Panc1 (cell line): ENCODE measurements at regions not wholly inside any gene's neighbourhood (a gene's known extent, or its start where the extent isn't known, plus 50 kb on each side); places are given as distances from the start of the nearest gene placed in this dataset.

ENCODE experiments used
- ATAC-seq: fragments of 200-7000 bp; cut with Tn5 transposase; 2 replicates; pipeline ENCODE4 v1.9.1; 2020; ENCODE audit warnings: mild to moderate bottlenecking, moderate library complexity
- BruUV-seq: library from RNA; stranded (reverse); fragments of 400-500 nt; replicated peaks from 2 replicates; lab custom pipeline; 2021; lab: Mats Ljungman, UMichigan
- CTCF ChIA-PET: fragments of 300-600 bp; sonication (Branson Sonifier 250); formaldehyde crosslinking; loops from one replicate; lab custom pipeline; 2022; ENCODE audit warnings: antibody characterized with exemption; lab: Charles Lee
- POLR2A ChIA-PET: fragments of 300-600 bp; sonication (Branson Sonifier 250); formaldehyde crosslinking; loops from one replicate; lab custom pipeline; 2022; ENCODE audit warnings: antibody characterized with exemption; lab: Charles Lee
- DNase-seq: peaks from one replicate; pipeline ENCODE4 v3.0.0-alpha.2; 2010; ENCODE audit warnings: low read depth, low spot score
- H3K27ac ChIP-seq: 2 replicates; pipeline ENCODE4 v1.5.1; 2011; ENCODE audit warnings: mild to moderate bottlenecking, low read length, inconsistent platforms
- H3K27me3 ChIP-seq: fragments of 200-500 bp; sonication (Bioruptor generic); 2 replicates; pipeline ENCODE4 v1.6.0; 2014; ENCODE audit warnings: low read length, inconsistent platforms; ENCODE audit not compliant: control insufficient read depth, insufficient read depth
- H3K36me3 ChIP-seq: fragments of 200-500 bp; sonication (Bioruptor generic); 2 replicates; pipeline ENCODE4 v1.5.1; 2014; ENCODE audit warnings: inconsistent platforms, mild to moderate bottlenecking, low read length, moderate library complexity; ENCODE audit not compliant: control insufficient read depth, insufficient read depth
- H3K4me1 ChIP-seq: 2 replicates; pipeline ENCODE4 v1.5.1; 2011; ENCODE audit warnings: inconsistent platforms, mild to moderate bottlenecking, low read length, moderate library complexity; ENCODE audit not compliant: control insufficient read depth, insufficient read depth
- H3K4me3 ChIP-seq, 2 experiments: 2 replicates each; pipeline ENCODE4 v1.5.1; 2011 to 2012; ENCODE audit warnings: low read depth in 2 of 2, low read length in 2 of 2, mild to moderate bottlenecking in 2 of 2, inconsistent platforms in 1 of 2, moderate library complexity in 1 of 2
- H3K9me3 ChIP-seq: fragments of 200-500 bp; sonication (Bioruptor generic); 2 replicates; pipeline ENCODE4 v1.5.1; 2014; ENCODE audit warnings: low read depth, mild to moderate bottlenecking, inconsistent platforms, low read length, moderate library complexity; ENCODE audit not compliant: control insufficient read depth, insufficient read depth
- POLR2AphosphoS5 ChIP-seq: IDR thresholded peaks from 2 replicates; pipeline ENCODE4 v1.6.1; 2012; ENCODE audit warnings: mild to moderate bottlenecking, low read depth, low read length, moderate library complexity
- SIN3A ChIP-seq: IDR thresholded peaks from 2 replicates; pipeline ENCODE4 v1.6.1; 2012; ENCODE audit warnings: low read depth, mild to moderate bottlenecking, low read length, moderate library complexity, borderline replicate concordance; ENCODE audit not compliant: insufficient read depth
- TCF7L2 ChIP-seq: IDR thresholded peaks from 2 replicates; pipeline ENCODE4 v1.6.1; 2011; ENCODE audit warnings: mild to moderate bottlenecking, low read depth, low read length, inconsistent platforms
- in situ Hi-C: cut with HindIII; loops from 2 replicates; pipeline ENCODE4 v1.10.0; 2016; ENCODE audit warnings: low sequenced_read_pairs, low pct_unique_long_range_greater_than_20kb
- intact Hi-C: fragments of 100-400 bp; cut with micrococcal nuclease; formaldehyde crosslinking; loops from one replicate; pipeline ENCODE4 v1.10.0; 2022; ENCODE audit not compliant: unreplicated experiment
- TF ChIP-seq, protein P1 (sequence below), 2 experiments: IDR thresholded peaks; 2 replicates each; pipeline ENCODE4 v1.6.1; 2011 to 2012; ENCODE audit warnings: low read depth in 2 of 2, control low read depth in 1 of 2, low read length in 1 of 2, mild to moderate bottlenecking in 1 of 2, moderate library complexity in 1 of 2; ENCODE audit not compliant: insufficient read depth in 1 of 2
- TF ChIP-seq, protein P2 (sequence below): fragments of 450-650 bp; IDR thresholded peaks from 2 replicates; pipeline ENCODE4 v1.5.1; 2017; ENCODE audit warnings: mild to moderate bottlenecking

DNA sequence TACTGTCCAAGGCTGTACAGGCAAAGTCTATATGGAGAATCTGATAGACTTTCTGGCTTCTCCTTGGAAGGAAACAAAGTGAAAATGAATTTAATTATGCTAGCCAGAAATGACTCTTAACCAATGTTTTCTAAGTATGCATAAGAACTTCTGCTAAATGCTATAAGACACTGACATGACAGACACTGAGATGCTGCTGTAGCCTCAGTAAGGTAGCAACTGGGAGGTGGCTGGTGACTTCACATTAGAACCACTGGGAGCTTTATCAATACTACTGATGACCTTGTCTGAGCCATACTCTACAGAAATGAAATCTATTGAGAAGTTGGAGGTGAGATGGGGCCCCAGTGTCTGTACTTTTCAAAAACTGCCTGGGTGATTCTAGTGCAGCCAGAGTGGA, 188.6 kb downstream of the ZNF365 start:
- no TSS peak for BruUV-seq
- in situ Hi-C loops: no loop called here
- Histone ChIP-seq H3K9me3 (no peaks in the 10 kb centered on the region), H3K36me3 (no peaks in the 10 kb centered on the region), H3K4me1 (no peaks in the 10 kb centered on the region), H3K27me3 (no peaks in the 10 kb centered on the region), H3K27ac (no peak overlapping the region), H3K4me3 (no peak overlapping the region)
- ChIA-PET POLR2A (no interaction called here), CTCF (no interaction called here)
- intact Hi-C loops: no loop called here
- DNase-seq (no peak), ATAC-seq (no peak)
- TF ChIP-seq, protein P1, sequence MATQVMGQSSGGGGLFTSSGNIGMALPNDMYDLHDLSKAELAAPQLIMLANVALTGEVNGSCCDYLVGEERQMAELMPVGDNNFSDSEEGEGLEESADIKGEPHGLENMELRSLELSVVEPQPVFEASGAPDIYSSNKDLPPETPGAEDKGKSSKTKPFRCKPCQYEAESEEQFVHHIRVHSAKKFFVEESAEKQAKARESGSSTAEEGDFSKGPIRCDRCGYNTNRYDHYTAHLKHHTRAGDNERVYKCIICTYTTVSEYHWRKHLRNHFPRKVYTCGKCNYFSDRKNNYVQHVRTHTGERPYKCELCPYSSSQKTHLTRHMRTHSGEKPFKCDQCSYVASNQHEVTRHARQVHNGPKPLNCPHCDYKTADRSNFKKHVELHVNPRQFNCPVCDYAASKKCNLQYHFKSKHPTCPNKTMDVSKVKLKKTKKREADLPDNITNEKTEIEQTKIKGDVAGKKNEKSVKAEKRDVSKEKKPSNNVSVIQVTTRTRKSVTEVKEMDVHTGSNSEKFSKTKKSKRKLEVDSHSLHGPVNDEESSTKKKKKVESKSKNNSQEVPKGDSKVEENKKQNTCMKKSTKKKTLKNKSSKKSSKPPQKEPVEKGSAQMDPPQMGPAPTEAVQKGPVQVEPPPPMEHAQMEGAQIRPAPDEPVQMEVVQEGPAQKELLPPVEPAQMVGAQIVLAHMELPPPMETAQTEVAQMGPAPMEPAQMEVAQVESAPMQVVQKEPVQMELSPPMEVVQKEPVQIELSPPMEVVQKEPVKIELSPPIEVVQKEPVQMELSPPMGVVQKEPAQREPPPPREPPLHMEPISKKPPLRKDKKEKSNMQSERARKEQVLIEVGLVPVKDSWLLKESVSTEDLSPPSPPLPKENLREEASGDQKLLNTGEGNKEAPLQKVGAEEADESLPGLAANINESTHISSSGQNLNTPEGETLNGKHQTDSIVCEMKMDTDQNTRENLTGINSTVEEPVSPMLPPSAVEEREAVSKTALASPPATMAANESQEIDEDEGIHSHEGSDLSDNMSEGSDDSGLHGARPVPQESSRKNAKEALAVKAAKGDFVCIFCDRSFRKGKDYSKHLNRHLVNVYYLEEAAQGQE (IDR thresholded peaks at IDR 0.05; ENCODE audit: insufficient read depth in 1 of 2, low read depth in 2 of 2, low read length in 1 of 2): no peak
- no peak for TF ChIP-seq TCF7L2
- TF ChIP-seq SIN3A: no peak
- no peak for TF ChIP-seq POLR2AphosphoS5
- TF ChIP-seq, protein P2, sequence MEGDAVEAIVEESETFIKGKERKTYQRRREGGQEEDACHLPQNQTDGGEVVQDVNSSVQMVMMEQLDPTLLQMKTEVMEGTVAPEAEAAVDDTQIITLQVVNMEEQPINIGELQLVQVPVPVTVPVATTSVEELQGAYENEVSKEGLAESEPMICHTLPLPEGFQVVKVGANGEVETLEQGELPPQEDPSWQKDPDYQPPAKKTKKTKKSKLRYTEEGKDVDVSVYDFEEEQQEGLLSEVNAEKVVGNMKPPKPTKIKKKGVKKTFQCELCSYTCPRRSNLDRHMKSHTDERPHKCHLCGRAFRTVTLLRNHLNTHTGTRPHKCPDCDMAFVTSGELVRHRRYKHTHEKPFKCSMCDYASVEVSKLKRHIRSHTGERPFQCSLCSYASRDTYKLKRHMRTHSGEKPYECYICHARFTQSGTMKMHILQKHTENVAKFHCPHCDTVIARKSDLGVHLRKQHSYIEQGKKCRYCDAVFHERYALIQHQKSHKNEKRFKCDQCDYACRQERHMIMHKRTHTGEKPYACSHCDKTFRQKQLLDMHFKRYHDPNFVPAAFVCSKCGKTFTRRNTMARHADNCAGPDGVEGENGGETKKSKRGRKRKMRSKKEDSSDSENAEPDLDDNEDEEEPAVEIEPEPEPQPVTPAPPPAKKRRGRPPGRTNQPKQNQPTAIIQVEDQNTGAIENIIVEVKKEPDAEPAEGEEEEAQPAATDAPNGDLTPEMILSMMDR: no peak

DNA sequence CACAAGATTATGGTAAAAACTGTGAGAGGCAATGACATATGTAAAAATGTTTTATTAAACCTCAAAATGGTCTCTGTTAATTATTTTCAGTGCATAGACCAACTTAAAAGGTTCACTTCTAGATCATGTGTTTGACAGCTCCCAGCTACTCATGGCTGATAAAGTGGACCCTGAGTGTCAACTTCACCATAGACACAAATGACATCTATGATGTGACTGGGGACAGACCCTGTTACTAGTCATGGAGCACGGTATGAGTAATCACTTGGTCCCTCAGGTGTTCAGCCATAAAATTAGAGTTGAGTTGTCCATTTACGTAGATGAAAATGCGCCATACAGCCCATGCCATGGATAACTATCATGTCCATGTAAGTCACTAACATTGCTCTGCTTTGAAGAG, 199.8 kb downstream of the ZNF365 start:
- POLR2A ChIA-PET: no interaction called here
- BruUV-seq: no TSS peak
- in situ Hi-C loops: no loop called here

More for the DNA sequence above, 199.8 kb downstream of the ZNF365 start:
- Histone ChIP-seq H3K27ac (no peak overlapping the region), H3K4me1 (no peaks in the 10 kb centered on the region), H3K4me3 (no peak overlapping the region), H3K9me3 (no peaks in the 10 kb centered on the region), H3K27me3 (peaks cover 2% of the 10 kb centered on the region; the same call in 1 of the 2 replicates), H3K36me3 (no peaks in the 10 kb centered on the region)
- TF ChIP-seq, protein P2: no peak
- TF ChIP-seq POLR2AphosphoS5: no peak
- CTCF ChIA-PET: no interaction called here
- DNase-seq: no peak
- ATAC-seq: no peak
- intact Hi-C loops: no loop called here
